ENCODE measurements at regions not wholly inside any gene's neighbourhood (a gene's known extent, or its start where the extent isn't known, plus 50 kb on each side); places are given as distances from the start of the nearest gene placed in this dataset.

DNA sequence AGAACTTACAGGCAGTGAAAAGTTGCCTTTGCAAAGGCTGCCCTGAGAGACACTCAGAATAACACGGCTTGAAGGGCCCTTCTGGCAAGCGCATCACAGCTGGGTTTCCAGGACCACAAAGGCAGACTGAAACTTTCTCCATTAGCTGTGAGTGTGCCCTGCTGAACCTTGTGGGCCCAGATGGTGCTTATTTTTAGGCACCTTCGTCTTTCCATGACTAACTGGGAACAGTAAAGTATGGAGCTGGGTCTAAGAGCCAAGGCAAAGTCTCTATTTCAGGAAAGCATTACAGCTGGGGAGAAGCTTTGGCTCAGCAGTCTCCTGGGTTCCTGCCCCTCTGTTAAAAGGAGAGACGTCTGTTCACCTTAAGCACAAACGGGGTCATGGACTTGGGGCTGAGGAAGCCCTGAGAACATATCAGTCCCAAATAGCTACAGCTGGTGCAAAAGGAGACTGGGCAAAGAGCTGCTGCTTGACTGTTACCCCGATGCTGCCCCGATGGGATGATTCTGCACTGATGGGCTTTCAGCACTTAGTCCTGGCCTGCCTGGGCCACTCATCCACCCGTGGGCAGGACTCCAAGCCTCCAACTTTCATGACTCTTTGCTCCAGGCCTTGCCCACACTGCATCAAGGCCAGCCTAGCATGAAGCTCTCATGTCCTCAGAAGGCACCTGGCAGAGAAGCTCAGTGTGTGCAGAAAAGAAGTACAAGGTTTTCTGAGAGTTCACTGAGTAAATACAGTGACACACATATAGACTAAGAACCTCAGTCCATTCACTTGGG is 248.3 kb downstream of the PHLDA1 start:
- no peak overlapping the region for H3K27ac ChIP-seq
- TF ChIP-seq, protein P1, sequence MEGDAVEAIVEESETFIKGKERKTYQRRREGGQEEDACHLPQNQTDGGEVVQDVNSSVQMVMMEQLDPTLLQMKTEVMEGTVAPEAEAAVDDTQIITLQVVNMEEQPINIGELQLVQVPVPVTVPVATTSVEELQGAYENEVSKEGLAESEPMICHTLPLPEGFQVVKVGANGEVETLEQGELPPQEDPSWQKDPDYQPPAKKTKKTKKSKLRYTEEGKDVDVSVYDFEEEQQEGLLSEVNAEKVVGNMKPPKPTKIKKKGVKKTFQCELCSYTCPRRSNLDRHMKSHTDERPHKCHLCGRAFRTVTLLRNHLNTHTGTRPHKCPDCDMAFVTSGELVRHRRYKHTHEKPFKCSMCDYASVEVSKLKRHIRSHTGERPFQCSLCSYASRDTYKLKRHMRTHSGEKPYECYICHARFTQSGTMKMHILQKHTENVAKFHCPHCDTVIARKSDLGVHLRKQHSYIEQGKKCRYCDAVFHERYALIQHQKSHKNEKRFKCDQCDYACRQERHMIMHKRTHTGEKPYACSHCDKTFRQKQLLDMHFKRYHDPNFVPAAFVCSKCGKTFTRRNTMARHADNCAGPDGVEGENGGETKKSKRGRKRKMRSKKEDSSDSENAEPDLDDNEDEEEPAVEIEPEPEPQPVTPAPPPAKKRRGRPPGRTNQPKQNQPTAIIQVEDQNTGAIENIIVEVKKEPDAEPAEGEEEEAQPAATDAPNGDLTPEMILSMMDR (IDR thresholded peaks at IDR 0.05): no peak
- no peak for TF ChIP-seq POLR2A (IDR thresholded peaks at IDR 0.05)
- H3K9me3 ChIP-seq: no peaks in the 10 kb centered on the region
- ATAC-seq: no peak
- H3K4me3 ChIP-seq: no peak overlapping the region
- DNase-seq: peak; percentile 28 to 55 (median 32)
- 71 to 72% methylated on average over 8 of the region's 8 CpGs for WGBS, 2 donors
- no peaks in the 10 kb centered on the region for H3K36me3 ChIP-seq (replicated peaks in 1 of 2; ENCODE audit: insufficient read depth in 1 of 2, low read depth in 2 of 2)
- H3K4me1 ChIP-seq: peaks cover 24% of the 10 kb centered on the region
- no peaks in the 10 kb centered on the region for H3K27me3 ChIP-seq
- intact Hi-C loops (cut with DNase I): no loop called here

DNA sequence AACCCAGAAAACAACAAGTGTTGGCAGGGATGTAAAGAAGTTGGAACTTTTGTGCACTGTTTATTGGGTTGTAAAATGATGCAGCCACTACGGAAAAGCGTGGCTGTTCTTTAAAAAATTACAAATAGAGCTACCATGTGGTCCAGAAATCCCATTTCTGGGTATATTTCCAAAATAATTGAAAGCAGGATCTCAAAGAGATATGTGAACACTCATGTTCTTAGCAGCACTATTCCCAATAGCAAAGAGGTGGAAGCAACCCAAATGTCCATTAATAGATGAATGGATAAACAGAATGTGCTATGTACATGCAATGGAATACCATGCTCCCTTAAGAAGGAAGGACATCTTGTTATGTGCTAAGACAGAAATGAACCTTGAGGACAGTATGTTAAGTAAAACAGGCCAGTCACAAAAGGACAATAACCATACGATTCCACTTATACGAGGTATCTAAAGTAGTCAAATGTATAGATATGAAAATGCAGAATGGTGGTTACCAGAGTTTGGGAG is 249.5 kb downstream of the PHLDA1 start:
- intact Hi-C loops (cut with DNase I): no loop called here
- ATAC-seq: no peak
- no peak overlapping the region for H3K27ac ChIP-seq

DNA sequence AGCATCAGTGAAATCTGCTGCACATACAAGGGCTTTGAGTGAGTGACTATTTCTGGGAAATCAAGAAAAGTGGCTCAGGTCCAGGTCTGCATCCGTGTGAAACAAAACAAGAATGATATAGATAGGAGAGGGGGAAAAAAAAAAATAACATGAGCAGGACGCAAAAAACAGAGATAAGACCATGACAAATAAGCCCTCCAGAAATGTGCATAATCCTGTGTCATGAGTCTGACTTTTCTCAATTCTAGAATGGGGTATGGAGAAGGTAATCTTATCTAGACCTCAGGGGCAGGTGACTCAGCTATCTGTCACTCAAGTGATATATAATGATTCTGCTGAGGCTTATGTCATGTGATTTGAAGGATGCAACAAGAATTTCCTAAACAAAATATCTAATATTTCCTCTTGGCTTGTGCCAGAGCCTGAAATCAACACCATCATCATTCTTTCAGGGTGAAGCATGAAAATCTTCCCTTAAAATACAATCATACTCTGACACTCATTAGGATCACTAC is 250.0 kb downstream of the PHLDA1 start:
- Histone ChIP-seq H3K36me3 (replicated peaks in 1 of 2; ENCODE audit: insufficient read depth in 1 of 2, low read depth in 2 of 2) (no peaks in the 10 kb centered on the region), H3K4me3 (no peak overlapping the region), H3K4me1 (peaks cover 24% of the 10 kb centered on the region), H3K27ac (no peak overlapping the region), H3K27me3 (no peaks in the 10 kb centered on the region), H3K9me3 (no peaks in the 10 kb centered on the region)
- TF ChIP-seq, protein P1 (IDR thresholded peaks at IDR 0.05): no peak
- no peak for TF ChIP-seq POLR2A (IDR thresholded peaks at IDR 0.05)
- intact Hi-C loops (cut with DNase I): no loop called here
- DNase-seq (no peak), ATAC-seq (no peak)
- 16 to 25% methylated on average over 2 of the region's 2 CpGs for WGBS, 2 donors

More for the DNA sequence above, 249.5 kb downstream of the PHLDA1 start:
- DNase-seq: no peak
- H3K9me3 ChIP-seq: no peaks in the 10 kb centered on the region
- no peaks in the 10 kb centered on the region for H3K36me3 ChIP-seq (replicated peaks in 1 of 2; ENCODE audit: insufficient read depth in 1 of 2, low read depth in 2 of 2)
- no peak overlapping the region for H3K4me3 ChIP-seq
- H3K4me1 ChIP-seq: peaks cover 24% of the 10 kb centered on the region
- WGBS, 2 donors: 81 to 88% methylated on average over 4 of the region's 4 CpGs
- H3K27me3 ChIP-seq: no peaks in the 10 kb centered on the region
- TF ChIP-seq, protein P1 (IDR thresholded peaks at IDR 0.05): no peak
- TF ChIP-seq POLR2A (IDR thresholded peaks at IDR 0.05): no peak

DNA sequence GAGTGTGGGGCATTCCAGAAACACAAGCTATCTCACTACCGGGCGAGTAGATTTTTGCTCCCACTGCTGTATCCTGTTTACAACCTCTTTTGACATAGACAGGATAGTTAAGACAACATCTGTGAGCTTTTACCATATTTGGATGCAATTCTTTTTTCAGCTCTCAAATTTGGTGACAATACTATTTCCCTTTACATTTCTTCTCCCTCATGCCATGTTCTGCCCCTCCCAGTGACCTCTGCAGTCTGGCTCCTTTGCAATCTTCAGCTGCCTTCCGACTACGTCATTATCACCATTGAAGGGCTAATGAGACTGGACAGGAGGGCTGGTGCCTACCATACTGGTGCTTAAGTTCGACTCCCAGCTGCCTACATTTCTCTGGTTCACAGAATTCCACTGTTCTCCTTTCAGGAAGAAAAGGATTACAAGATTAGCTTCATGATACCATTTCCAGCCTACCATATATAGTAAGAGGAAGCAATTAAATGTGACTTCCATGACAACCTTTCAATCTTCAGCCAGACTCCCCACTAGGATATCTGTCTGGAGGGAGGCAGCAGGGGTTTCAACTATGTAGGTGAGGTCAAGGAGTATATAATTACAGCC is 251.6 kb downstream of the PHLDA1 start:
- WGBS, 2 donors: 84 to 89% methylated on average over 5 of the region's 5 CpGs

More for the DNA sequence above, 251.6 kb downstream of the PHLDA1 start:
- Histone ChIP-seq H3K9me3 (no peaks in the 10 kb centered on the region), H3K27me3 (no peaks in the 10 kb centered on the region), H3K4me1 (peaks cover 21% of the 10 kb centered on the region), H3K4me3 (no peak overlapping the region), H3K27ac (no peak overlapping the region), H3K36me3 (replicated peaks in 1 of 2; ENCODE audit: insufficient read depth in 1 of 2, low read depth in 2 of 2) (no peaks in the 10 kb centered on the region)
- DNase-seq (no peak), ATAC-seq (no peak)
- TF ChIP-seq, protein P1 (IDR thresholded peaks at IDR 0.05): no peak
- TF ChIP-seq POLR2A (IDR thresholded peaks at IDR 0.05): no peak
- intact Hi-C loops (cut with DNase I): no loop called here

Measured in body of pancreas (tissue), 4 donors.